Lung (tissue), 11 donors: ENCODE measurements at regions not wholly inside any gene's neighbourhood (a gene's known extent, or its start where the extent isn't known, plus 50 kb on each side); places are given as distances from the start of the nearest gene placed in this dataset.

ENCODE experiments used
- ATAC-seq: fragments of 200-7000 bp; cut with Tn5 transposase; one replicate; pipeline ENCODE4 v1.9.1; 2020; ENCODE audit warnings: moderate number of reproducible peaks; ENCODE audit not compliant: insufficient read depth, low FRiP score
- DNase-seq, 3 donors: peaks; one replicate each; pipeline ENCODE4 v3.0.0-alpha.2; 2013 to 2017
- H3K27ac ChIP-seq, 2 donors: one replicate each; pipeline ENCODE4 v1.5.1; 2013; ENCODE audit warnings: mild to moderate bottlenecking in 2 of 2, moderate library complexity in 2 of 2, control low read depth in 1 of 2, inconsistent platforms in 1 of 2, low read depth in 1 of 2, low read length in 1 of 2
- H3K27me3 ChIP-seq, 3 donors: one replicate each; pipeline ENCODE4 v1.5.1; 2013; ENCODE audit warnings: low read length in 2 of 3; ENCODE audit not compliant: control insufficient read depth in 3 of 3, insufficient read depth in 3 of 3
- H3K36me3 ChIP-seq, 4 donors: one replicate each; pipeline ENCODE4 v1.5.1; 2013; ENCODE audit warnings: low read length in 4 of 4, mild to moderate bottlenecking in 1 of 4, moderate library complexity in 1 of 4; ENCODE audit not compliant: control insufficient read depth in 4 of 4, insufficient read depth in 4 of 4
- H3K4me1 ChIP-seq, 5 donors: one replicate each; pipeline ENCODE4 v1.5.1; 2013; ENCODE audit warnings: low read length in 5 of 5, mild to moderate bottlenecking in 2 of 5, moderate library complexity in 1 of 5; ENCODE audit not compliant: control insufficient read depth in 5 of 5, insufficient read depth in 5 of 5
- H3K4me3 ChIP-seq: one replicate; pipeline ENCODE4 v1.5.1; 2013; ENCODE audit warnings: mild to moderate bottlenecking, control low read depth, moderate library complexity
- H3K9ac ChIP-seq, 2 donors: one replicate each; pipeline ENCODE4 v1.5.1; 2013; ENCODE audit warnings: low read length in 2 of 2, control low read depth in 1 of 2; ENCODE audit not compliant: insufficient read depth in 1 of 2
- H3K9me3 ChIP-seq, 4 donors: one replicate each; pipeline ENCODE4 v1.5.1; 2013; ENCODE audit warnings: low read length in 3 of 4, mild to moderate bottlenecking in 1 of 4, moderate library complexity in 1 of 4; ENCODE audit not compliant: control insufficient read depth in 4 of 4, insufficient read depth in 3 of 4
- CTCF ChIP-seq: IDR thresholded peaks from 2 replicates; pipeline ENCODE4 v1.5.1; 2012; ENCODE audit warnings: mild to moderate bottlenecking; ENCODE audit errors: control extremely low read depth, extremely low read depth
- whole genome bisulfite sequencing, 2 donors: extraction: QIAGEN DNeasy Blood & Tissue Kit; methylation state at CpG; one replicate each; pipeline ENCODE4 v1.1.7; 2013; 5-methylcytosine and 5-hydroxymethylcytosine counted together
- donor health status: control.
- donor health status: control.
- donor health status: Bipolar disorder and iron deficiency.
- donor health status: healthy.
- donor health status: DM: yes; HTN: yes; CAD: no.

- DNase-seq = no peak
- WGBS, 2 donors = 84 to 86% methylated on average over 5 of the region's 5 CpGs
These were observed 112.0 kb downstream of the NPIPB5 start for GRCh38 chr16:22622703-22623102.

DNA sequence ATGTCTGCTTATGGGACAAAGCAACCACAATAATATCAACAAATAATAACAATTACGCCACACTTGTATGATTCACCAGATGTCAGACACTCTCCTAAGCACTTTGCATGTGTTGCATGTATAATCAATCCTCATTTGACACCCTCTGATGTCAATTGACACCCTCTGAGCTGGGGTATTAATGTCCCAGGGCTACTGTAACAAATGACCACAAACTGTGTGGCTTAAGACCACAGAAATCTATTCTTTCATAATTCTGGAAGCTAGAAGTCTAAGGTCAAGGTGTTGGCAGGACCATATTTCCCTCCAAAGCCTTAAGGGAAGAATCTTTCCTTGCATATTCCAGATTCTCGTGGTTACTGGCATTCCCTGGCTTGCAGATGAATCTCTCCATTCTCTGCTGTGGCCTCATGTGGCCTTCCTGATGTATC, 112.7 kb downstream of the NPIPB5 start:
- Histone ChIP-seq H3K36me3 (no peaks in the 10 kb centered on the region), H3K4me3 (no peak overlapping the region), H3K27ac (no peak overlapping the region), H3K4me1 (no peaks in the 10 kb centered on the region), H3K27me3 (peaks cover 0 to 10% (median 3%) of the 10 kb centered on the region in 3 donors), H3K9me3 (peaks cover 0 to 5% (median 0%) of the 10 kb centered on the region in 4 donors), H3K9ac (no peak overlapping the region)
- DNase-seq (no peak), ATAC-seq (no peak)
- WGBS, 2 donors = 81 to 88% methylated on average over 2 of the region's 2 CpGs
- no peak for TF ChIP-seq CTCF

More at GRCh38 chr16:22622703-22623102, 112.0 kb downstream of the NPIPB5 start:
- peaks cover 0 to 5% (median 0%) of the 10 kb centered on the region in 4 donors for H3K9me3 ChIP-seq
- H3K27me3 ChIP-seq = peaks cover 0 to 10% (median 3%) of the 10 kb centered on the region in 3 donors
- no peak for ATAC-seq
- H3K9ac ChIP-seq = no peak overlapping the region
- TF ChIP-seq CTCF = no peak
- H3K4me1 ChIP-seq = no peaks in the 10 kb centered on the region
- H3K27ac ChIP-seq = no peak overlapping the region
- no peak overlapping the region for H3K4me3 ChIP-seq
- no peaks in the 10 kb centered on the region for H3K36me3 ChIP-seq

GRCh38 chr16:22624038-22624799, 113.5 kb downstream of the NPIPB5 start:
- H3K27me3 ChIP-seq = peaks cover 0 to 10% (median 3%) of the 10 kb centered on the region in 3 donors
- ATAC-seq (no peak), DNase-seq (no peak)
- H3K4me1 ChIP-seq = no peaks in the 10 kb centered on the region
- no peak overlapping the region for H3K9ac ChIP-seq
- H3K9me3 ChIP-seq = peaks cover 0 to 5% (median 0%) of the 10 kb centered on the region in 4 donors
- H3K27ac ChIP-seq = no peak overlapping the region
- TF ChIP-seq CTCF = no peak
- no peak overlapping the region for H3K4me3 ChIP-seq
- WGBS, 2 donors = 62 to 74% methylated on average over 18 of the region's 18 CpGs
- no peaks in the 10 kb centered on the region for H3K36me3 ChIP-seq
